ENCODE measurements at regions not wholly inside any gene's neighbourhood (a gene's known extent, or its start where the extent isn't known, plus 50 kb on each side); places are given as distances from the start of the nearest gene placed in this dataset.

- TF ChIP-seq CTCF (IDR thresholded peaks at IDR 0.05): no peak
- no peak for TF ChIP-seq POLR2A (IDR thresholded peaks at IDR 0.05)
Measured at GRCh38 chr18:52156166-52156565, 183.8 kb upstream of the DCC start.

Measured in heart left ventricle (tissue), 13 donors.